GM21619 (cell line): ENCODE measurements at regions not wholly inside any gene's neighbourhood (a gene's known extent, or its start where the extent isn't known, plus 50 kb on each side); places are given as distances from the start of the nearest gene placed in this dataset.
A peak's percentile ranks its signal among the peaks of the same experiment; 100 is the strongest.
"Not testable (repeated sequence)": the region's sequence is repeated elsewhere in the genome, so short reads cannot be mapped to it uniquely, and the experiment has no call there.

Experiments used
- ATAC-seq: cut with Tn5 transposase; IDR thresholded peaks from one replicate; pipeline ENCODE4 v1.9.1; 2021; ENCODE audit not compliant: unreplicated experiment

DNA sequence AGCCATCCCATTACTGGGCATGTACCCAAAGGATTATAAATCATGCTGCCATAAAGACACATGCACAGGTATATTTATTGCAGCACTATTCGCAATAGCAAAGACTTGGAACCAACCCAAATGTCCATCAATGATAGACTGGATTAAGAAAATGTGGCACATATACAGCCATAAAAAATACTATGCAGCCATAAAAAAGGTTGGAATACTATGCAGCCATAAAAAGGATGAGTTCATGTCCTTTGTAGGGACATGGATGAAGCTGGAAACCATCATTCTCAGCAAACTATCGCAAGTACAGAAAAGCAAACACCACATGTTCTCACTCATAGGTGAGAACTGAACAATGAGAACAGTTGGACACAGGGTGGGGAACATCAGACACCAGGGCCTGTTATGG lies 151.5 kb downstream of the PLK2 start:
- not testable (repeated sequence) for ATAC-seq

DNA sequence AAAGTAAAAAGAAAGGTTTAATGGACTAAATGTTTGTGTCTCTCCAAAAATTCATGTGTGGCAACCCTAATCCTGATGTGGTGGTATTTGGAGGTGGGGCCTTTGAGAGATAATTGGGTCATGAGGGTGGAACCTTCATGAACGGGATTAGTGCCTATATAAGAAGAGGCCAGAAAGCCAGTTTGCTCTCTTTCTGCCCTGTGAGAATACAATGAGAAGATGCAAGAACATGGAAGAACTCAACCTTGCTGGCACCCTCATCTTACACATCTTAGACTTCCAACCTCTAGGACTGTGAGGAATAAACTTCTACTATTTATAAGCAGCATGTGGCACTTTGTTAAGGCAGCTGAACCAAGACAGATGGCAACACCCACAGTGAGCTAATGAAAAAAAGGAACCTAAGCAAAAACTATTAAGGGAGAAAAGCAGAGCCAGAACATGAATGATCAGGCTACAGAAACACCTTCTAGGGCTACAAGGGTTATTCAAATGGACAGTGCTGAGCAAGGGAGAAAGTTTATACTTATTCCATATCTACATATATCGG lies 159.5 kb downstream of the PLK2 start:
- no peak for ATAC-seq

DNA sequence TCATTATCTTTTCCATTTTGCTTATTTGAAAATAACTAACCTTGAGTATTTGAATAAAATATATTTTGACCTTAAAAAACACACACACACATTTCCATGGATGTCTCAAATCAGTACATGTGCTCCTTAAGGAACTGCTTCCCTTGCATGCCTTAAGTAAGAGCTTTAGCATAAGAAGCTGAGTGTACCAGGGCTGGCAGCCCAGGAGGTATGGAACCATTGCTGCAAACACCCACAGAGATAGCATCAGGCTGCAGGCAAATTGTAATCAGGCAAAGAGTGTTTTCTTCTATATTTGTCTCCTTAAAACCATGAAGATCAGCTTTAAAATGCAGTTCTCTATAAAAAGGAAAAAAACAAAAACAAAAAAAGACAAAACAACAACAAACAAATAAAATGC lies 160.6 kb downstream of the PLK2 start:
- no peak for ATAC-seq

DNA sequence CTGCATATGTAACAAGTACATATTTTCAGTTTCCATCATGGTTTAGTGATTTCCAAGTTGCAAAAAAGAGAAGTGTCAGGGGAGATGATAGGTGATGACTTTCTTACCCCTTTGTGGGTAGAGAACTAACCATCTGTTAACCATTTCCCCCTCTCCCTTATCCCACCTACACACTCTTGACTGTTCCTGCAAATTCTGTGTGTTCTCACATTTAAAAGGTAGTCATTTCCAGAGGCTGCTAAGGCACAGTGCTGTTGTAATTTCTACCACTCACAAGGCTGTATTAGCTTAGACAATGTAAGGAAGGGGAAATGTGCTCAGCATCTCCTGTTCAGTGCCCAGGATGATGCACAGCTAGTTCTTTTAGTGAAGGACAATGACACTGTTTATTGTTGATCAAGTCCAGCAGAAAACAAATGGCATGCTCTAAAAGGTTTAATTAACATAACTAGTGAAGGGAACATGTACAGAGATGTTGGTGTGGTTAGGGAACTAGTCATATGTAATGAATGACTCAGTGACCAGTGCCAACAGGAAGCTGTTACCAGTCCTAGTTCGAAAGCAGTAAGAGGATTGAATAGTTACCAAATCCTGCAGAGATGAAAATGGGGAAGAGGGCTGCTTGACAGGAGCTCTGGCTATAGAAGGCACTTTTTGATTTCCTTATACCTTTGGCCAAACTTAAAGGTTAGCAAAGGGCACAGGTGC lies 165.1 kb downstream of the PLK2 start:
- peak; percentile 82 for ATAC-seq

DNA sequence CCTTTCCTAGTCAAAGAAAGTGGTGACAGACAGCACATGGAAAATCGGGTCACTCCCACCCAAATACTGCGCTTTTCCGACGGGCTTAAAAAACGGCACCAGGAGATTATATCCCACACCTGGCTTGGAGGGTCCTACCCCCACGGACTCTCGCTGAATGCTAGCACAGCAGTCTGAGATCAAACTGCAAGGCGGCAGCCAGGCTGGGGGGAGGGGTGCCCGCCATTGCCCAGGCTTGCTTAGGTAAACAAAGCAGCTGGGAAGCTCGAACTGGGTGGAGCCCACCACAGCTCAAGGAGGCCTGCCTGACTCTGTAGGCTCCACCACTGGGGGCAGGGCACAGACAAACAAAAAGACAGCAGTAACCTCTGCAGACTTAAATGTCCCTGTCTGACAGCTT lies 171.6 kb downstream of the PLK2 start:
- ATAC-seq, result not testable (repeated sequence)

DNA sequence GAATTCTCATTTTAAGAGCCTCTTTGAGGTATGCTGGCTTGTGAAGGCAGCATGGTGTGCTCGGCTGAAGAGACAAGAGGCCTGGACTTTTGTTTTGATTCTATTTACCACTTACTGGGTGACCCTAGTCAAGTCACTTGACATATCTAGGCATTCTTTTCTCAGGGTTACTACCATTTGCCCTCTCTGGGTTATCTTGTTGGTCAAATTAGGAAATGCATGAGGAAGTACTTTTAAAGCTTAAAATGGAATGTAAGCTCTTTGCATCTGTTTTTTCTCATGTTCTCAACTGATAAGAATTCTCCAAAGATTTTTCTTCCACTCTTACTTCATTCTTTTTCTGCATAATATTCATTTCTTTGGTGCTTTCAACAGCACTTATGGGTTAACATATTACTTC lies 173.1 kb downstream of the PLK2 start:
- no peak for ATAC-seq

DNA sequence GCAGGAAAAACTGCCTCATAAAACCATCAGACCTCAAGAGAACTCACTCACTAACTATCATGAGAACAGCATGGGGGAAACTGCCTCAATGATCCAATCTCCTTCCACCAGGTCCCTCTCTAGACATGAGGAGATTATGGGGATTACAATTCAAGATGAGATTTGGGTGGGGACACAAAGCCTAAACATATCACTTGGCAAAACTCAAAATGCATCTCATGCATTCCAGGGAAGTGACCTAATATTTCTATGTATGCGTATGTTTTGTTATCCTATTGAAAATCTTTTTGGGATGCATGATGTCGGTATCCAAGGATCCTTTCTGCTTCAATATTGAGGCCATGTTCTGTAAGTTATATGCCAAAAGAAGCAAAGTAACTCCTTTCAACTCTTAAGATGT lies 174.0 kb downstream of the PLK2 start:
- ATAC-seq, result no peak

DNA sequence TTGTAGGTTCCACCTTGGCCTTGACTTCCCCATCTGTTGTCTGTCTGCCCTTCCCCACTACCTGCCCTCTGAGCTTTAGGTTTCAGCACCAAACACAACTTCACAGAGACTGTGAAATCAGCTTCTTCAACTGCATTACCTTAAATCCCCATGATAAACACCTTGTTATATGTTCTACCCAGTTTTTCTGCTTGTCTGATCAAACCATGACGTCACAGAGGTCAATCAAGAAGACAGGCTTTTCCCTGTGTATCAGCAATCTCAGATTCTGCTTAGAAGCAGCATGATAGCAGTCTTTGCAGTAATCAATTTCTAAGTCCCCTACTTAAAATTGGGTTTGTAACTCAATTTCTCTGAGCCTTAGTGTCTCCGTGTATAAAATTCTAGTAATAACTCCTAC lies 175.0 kb downstream of the PLK2 start:
- ATAC-seq, result no peak

DNA sequence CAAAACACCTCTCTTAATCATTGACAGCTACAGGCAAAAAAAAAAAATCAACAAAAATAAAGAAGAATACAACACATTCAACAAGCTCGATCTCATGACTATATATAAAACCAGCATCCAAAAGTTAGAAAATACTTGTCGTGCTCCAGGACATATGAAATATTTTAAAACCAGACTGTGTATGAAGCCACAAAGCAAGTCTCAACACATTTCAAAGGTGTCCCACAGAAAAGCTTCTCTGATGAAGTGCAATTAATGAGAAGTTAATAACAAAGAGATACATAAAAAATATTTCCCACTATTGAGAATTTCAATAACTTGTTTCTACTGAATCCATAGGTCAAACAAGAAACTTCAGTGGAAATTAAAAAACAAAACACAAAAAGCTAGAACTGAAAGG lies 178.7 kb downstream of the PLK2 start:
- ATAC-seq, result no peak

DNA sequence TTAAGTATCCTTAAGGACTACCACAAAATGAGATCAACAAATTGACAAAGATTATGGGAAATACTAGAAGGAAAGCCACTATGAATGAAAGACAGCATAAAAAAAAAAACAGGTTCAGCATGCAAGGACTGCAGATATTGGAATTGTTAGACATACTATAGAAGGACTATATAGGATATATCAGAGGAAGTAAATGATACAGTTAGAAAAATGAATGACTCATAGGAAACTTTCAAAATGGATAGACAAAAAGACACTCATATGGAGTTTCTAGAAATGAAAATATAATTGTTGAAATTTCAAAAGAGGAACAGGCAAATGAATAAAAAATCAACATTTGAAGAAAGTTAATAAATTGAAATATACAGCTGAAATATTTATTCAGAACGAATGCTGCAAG lies 180.6 kb downstream of the PLK2 start:
- ATAC-seq, result no peak

DNA sequence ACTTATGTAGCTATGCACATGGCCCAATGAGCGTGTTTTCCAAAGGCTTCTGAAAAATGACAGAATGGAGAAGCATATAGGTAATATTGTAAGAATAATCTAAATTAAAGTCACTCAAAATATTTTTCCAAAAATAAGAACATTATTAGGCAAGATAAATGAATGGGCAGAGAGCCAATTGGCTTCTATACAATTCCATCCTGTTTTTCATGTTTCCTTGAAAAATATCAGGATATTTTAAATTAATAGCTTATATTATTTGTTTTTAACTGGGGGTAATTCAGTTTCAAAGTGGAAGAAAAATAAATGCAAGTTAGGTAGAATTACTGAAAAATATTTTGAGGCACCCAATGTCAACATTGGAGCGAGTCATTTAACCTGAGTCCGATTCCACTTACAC lies 183.5 kb downstream of the PLK2 start:
- no peak for ATAC-seq

DNA sequence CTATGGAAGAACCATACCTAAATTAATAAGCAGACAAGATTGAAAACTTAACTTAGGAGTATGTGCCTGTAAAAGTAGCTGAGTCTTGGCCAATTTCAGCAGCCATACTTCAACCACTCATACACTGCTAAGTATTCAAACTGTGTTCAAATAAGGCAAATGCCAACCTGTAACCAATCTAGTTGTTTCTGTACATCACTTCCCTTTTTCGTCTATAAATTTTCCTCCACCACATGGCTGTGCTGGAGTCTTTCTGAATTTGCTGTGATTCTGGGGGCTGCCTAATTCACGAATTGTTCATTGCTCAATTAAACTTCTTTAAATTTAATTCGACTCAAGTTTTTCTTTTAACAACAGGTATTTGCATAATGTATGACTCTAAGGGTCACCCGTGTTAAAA lies 184.4 kb downstream of the PLK2 start:
- ATAC-seq, result no peak

DNA sequence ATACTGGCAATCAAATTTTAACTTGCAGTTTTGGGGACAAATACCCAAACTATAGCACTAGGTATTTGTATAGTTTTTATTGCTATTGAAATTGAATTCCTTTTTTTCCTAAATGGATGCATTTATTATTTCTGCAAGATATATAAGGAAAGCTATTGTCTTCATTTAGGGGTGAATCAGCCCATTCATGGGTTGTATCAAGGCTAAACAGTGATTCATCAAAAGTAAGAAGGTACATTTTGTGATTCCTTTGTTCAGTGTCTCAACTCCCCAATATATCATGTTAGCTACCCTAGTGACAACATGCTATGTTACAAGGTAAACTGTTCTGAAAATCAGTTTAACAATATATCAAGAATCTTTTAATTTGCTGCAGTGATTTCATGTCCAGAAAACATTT lies 185.7 kb downstream of the PLK2 start:
- ATAC-seq, result no peak

DNA sequence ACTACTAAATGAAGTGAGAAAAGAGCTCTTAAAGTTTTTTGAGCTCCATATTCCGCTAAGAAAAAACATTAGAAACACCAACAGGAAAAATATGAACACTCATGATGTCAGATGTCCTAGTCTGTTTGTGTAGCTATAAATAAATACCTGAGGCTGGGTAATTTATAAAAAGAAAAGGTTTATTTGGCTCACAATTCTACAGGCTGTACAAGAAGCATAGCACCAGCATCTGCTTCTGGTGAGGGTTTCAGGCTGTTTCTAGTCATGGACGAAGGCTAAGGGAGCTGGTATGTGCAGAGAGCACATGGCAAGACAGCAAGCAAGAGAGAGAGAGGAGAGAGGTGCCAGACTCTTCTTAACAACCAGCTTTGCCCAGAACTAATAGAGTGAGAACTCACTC lies 186.2 kb downstream of the PLK2 start:
- no peak for ATAC-seq

DNA sequence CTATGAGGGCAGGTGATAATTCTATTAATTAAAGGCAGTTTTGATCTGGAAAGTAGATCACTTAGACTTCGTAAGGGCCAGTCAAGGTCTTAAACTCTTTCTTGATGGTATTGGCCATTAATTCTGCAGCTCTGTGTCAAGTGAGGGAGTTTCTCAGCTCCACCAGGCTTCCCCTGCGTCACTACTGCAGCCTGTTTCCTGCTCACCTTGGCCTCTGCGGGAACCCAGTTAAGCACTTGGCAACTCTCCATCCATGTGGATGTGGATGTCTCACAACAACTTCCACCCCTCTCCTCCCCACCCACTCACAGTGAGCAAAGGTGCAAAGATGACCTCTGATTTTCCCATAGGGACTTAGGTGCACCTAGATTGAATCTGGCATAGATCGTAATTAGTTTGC lies 191.6 kb downstream of the PLK2 start:
- ATAC-seq, result no peak

DNA sequence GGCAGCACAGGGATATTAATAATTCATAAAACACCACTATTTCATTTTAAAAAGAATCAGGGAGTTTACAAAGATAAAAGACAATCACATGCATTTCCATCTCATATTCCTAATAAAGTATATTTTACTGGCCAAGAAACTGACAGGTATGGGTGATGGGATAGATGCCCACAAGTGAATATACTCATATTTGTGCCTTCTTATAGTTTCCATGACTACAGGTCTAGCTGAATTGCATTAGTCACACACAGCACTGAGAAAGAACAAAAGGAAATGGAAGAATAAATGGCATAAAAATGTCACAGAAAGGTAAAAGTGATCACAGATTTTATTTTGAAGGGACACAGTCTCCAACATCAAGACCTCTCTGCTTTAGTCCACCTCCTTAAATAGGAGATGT lies 193.5 kb downstream of the PLK2 start:
- ATAC-seq, result no peak

DNA sequence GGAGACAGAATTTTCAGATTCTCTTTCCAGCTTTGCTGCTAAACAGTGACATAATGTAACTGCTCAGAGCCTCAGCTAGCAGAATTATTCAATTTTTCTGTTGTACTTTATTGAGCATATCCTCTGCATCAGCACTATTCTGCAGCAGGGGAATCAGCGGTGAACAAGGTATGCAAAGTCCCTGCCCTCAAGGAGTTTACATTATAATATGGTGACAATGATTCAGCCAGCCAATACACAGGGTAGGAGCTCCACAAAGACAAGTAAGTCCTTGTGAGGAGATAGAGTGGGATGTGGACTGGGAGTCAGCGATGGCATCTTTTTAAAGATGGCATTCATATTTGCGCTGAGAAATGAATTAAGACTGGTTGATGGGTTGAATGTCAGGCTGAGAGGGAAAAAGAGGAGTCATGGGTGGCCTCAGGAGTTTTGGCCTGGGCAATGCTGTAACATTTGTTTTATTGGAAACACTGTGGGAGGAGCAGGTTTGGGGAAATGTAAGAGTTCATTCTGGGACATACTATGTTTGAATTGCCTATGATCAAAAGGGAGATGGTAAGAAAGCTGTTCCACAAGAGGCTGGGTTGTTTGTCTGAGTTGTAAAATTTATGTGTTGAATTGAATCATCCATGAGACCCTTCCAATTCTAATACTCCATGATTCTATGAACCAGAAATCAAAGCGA lies 194.5 kb downstream of the PLK2 start:
- no peak for ATAC-seq

DNA sequence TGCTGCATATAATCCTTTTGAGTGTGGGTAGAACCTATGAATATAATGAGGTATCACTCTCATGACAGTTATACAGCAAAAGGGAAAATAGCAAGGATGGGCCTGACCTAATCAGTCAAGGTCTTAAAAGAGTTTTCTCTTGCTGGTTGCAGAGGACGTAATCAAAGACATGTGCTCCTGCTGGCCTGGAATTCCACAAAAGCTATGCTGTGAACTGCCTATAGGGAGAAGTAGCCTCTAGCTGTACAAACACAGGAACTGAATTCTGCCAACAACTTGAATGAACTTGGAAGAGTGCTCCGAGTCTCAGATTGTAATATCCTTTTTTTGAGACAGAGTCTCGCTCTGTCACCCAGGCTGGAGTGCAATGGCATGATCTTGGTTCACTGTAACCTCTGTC lies 195.6 kb downstream of the PLK2 start:
- no peak for ATAC-seq

DNA sequence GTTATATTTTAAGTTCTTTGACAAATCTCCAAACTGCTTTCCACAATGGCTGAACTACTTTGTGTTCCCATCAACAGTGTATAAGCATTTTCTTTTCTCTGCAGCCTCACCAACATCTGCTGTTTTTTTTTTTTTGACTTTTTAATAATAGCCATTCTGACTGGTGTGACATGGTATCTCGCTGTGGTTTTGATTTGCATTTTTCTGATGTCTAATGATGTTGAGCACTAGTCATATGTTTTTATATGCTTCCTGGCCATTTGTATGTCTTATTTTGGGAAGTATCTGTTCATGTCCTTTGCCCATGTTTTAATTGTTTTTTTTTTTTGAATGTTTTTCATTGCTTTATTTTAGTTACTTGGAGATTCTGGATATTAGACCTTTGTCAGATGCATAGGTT lies 196.6 kb downstream of the PLK2 start:
- no peak for ATAC-seq

DNA sequence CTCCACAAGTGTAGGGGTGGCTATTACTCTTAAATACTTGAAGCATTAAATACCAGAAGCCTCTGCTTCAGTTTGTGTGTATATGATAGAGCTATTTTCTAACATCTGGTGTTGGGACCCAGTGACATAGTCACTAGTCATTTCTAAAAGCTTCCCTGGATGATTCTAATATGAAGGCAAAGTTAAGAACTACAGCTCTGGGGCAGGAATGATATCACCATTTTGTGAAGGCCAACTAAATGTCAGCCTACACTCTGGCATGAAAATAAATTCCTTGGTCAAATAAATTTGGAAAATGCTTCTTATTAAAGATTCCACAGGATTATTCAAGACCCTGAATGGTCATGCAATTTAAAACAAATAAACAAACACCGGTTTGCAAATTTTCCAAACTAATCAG lies 197.7 kb downstream of the PLK2 start:
- no peak for ATAC-seq

DNA sequence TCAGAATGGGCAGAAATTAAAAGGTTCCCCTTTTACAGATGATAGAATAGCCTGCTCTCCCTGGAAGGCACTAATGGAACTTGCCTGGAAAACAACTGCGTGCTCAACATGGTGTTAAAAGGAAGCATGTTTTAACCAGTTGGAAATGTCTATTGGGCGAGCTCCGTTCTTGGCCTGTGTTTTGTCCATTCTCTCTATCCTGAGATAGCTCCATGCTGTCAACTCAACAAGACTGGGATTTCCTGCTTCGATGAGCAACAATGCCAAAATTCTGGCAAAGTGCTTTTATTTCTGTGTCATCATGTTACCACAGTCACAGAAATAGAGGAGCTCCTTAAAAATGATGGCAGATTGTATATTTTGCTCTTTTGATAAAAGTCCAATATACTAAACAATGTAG lies 198.3 kb downstream of the PLK2 start:
- ATAC-seq, result no peak

DNA sequence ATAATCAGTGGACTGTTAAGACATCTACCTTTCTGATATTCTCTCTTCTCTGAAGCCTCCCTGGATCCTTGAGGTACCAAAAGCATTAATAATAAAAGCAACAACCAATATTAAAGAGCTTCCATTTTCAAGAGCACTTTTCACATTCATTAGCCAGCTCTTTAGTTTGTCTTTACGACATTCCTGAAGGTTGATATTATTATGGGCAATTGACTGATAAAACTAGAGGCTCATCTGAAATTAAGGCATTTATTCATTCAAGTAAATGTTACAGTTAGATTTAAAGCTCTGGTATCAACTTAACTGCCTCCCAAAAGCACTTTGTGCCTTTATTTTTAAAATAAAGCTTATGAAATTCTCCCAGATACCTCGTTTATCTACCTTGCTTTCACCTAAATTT lies 199.6 kb downstream of the PLK2 start:
- ATAC-seq, result no peak

DNA sequence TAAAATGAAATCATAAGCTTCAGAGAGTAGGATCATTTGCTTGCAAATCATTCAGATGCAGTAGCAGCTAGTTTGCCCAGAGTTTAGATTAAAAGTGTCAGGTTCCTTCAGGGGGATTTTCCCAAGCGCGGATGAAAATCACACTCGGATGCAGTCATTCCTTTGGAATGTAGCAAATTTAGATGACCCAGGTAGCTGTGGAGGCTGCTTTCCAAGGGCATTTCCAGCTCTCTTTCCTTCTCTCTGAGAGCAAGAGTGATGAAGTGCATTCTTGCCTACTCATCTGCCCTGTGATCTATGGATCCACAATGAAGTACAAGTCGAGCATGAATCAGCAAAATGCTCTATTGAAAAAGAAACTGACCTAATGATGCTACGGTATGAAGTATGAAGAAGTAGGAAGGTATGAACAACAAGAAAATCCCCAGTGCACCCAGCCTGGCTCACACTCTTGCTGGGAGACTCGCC lies 200.2 kb downstream of the PLK2 start:
- no peak for ATAC-seq
